ENCODE measurements at regions not wholly inside any gene's neighbourhood (a gene's known extent, or its start where the extent isn't known, plus 50 kb on each side); places are given as distances from the start of the nearest gene placed in this dataset.

DNA sequence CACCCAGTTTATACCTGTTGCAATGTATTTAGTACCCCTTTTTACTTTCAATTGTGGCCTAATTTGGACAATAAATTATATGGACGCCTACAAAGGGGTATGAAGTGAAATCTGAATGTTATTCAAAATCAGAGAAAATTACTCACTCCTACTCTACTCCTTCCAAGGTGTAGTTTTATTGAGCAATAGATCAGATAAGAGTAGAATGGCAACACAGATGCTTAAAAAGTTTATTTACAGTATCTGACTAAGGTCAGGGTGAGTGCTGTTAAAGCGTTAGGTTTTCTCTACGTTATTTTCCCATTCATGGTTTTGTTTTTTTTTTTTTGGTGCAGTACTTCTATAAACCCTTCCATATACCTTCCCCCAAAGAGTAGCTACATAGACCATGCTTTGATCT lies 805.6 kb downstream of the KCNA4 start:
- Histone ChIP-seq H3K9me3 (no peaks in the 10 kb centered on the region), H4K20me1 (no peaks in the 10 kb centered on the region), H3K4me1 (no peaks in the 10 kb centered on the region), H3K4me3 (no peak overlapping the region), H3K4me2 (no peak overlapping the region), H3K36me3 (no peaks in the 10 kb centered on the region), H3K9ac (no peak overlapping the region), H3K27ac (no peak overlapping the region), H3K27me3 (no peaks in the 10 kb centered on the region)
- TF ChIP-seq Cebpa-rat (IDR thresholded peaks at IDR 0.05): no peak

DNA sequence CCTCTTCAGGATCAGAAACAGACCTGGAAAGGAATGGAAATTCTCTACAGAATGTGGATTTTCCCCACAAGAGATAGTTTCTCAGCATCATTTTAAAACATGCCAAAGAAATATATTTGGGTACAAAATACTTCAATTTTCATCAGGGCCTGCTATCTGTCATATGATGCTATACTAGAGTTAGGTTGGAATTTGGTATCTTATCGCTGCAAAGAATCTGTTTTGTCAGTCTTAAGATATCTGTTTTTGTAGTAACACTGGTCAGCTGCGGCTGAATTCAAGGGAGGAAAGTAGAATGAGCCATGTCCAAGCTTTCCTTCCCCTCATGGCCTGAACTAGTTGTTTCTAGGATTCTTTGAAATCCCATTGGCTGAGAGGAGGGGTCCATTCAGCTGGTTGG lies 806.4 kb downstream of the KCNA4 start:
- no peak for TF ChIP-seq Cebpa-rat (IDR thresholded peaks at IDR 0.05)
- Histone ChIP-seq H3K27ac (no peak overlapping the region), H3K27me3 (no peaks in the 10 kb centered on the region), H3K4me1 (no peaks in the 10 kb centered on the region), H3K9me3 (no peaks in the 10 kb centered on the region), H3K4me2 (no peak overlapping the region), H3K9ac (no peak overlapping the region), H3K36me3 (no peaks in the 10 kb centered on the region), H4K20me1 (no peaks in the 10 kb centered on the region), H3K4me3 (no peak overlapping the region)

DNA sequence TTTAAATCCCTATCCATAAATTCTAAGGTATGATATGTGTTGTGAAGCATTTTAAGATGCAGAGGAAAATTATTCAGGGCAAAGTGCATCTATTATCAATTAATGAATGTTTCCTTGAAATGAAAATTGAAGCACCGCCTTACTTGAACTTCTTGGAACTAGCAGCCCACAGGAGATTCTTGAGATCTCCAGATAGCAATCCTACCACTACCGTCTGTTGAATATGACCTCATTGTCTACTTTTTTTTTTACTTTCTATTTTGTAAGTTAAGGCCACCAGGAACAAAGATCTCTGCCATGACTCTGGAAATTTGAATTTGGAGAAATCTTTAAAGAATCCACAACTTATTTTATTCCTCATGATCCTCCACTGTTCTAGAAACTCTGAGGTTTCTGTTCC lies 808.7 kb downstream of the KCNA4 start:
- TF ChIP-seq Cebpa-rat (IDR thresholded peaks at IDR 0.05): no peak
- Histone ChIP-seq H3K9ac (no peak overlapping the region), H3K36me3 (no peaks in the 10 kb centered on the region), H4K20me1 (no peaks in the 10 kb centered on the region), H3K4me3 (no peak overlapping the region), H3K27ac (no peak overlapping the region), H3K4me1 (no peaks in the 10 kb centered on the region), H3K27me3 (no peaks in the 10 kb centered on the region), H3K4me2 (no peak overlapping the region), H3K9me3 (no peaks in the 10 kb centered on the region)

DNA sequence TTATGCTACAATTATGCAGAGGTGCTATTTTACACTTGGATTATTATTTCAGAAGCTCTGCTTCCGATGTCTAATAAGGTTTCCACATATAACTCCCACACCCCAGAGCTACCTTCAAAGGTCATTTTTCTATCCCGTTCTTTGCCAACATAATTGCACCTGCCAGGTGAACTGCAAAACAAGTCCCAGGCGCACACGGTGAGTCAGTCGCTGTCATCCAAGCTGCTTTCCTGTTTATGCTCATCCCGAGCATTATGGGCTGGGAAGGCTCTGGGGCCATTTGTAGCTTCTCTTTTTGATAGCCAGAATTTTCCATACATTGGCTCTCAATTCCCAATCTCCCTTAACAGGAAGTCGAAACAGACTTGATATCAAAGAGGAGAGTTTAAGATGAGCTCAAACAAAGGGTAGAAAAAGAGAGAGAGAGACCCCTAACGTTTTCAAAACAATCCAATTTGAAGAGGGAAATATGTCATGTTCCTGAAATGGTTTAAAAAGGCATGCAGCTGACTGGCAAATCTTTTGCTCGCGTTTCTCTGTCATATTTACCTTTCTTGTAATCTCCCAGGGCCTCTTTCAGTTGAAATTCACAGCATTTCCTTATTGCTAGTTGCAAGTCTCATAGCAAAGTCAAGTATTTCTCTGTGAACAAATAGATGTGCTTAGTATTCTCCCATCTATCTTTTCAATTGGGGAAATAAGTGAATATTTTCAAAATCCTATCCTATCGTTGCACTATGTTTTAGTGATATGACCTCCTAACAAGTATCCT lies 815.9 kb downstream of the KCNA4 start:
- H3K4me3 ChIP-seq: no peak overlapping the region
- TF ChIP-seq Cebpa-rat (IDR thresholded peaks at IDR 0.05): no peak
- no peak overlapping the region for H3K27ac ChIP-seq
- H3K36me3 ChIP-seq: no peaks in the 10 kb centered on the region
- no peaks in the 10 kb centered on the region for H4K20me1 ChIP-seq
- H3K9me3 ChIP-seq: no peaks in the 10 kb centered on the region
- H3K27me3 ChIP-seq: no peaks in the 10 kb centered on the region
- no peaks in the 10 kb centered on the region for H3K4me1 ChIP-seq
- no peak overlapping the region for H3K9ac ChIP-seq
- H3K4me2 ChIP-seq: no peak overlapping the region

DNA sequence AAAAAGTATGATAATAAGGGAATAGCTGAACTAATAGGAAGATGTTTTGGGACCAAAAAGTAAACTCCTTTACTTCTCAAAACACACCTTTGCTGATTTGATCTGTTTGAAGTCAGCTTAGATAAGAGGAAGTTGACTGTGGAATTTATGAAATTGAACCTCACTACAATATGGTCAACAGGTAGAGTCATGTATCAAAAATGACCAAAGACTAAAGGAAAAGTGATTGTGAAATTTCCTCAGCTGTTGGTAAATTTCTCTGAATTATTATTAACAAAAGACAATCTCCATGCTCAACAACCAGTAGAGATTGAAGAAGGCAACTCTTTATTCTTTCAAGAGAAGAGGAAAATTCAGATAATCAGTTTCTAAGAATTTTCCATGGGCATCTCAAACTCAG lies 826.5 kb downstream of the KCNA4 start:
- no peaks in the 10 kb centered on the region for H4K20me1 ChIP-seq
- no peak overlapping the region for H3K9ac ChIP-seq
- TF ChIP-seq Cebpa-rat (IDR thresholded peaks at IDR 0.05): no peak
- no peaks in the 10 kb centered on the region for H3K4me1 ChIP-seq
- no peaks in the 10 kb centered on the region for H3K27me3 ChIP-seq
- H3K4me2 ChIP-seq: no peak overlapping the region
- no peak overlapping the region for H3K4me3 ChIP-seq
- H3K36me3 ChIP-seq: no peaks in the 10 kb centered on the region
- no peaks in the 10 kb centered on the region for H3K9me3 ChIP-seq
- no peak overlapping the region for H3K27ac ChIP-seq

DNA sequence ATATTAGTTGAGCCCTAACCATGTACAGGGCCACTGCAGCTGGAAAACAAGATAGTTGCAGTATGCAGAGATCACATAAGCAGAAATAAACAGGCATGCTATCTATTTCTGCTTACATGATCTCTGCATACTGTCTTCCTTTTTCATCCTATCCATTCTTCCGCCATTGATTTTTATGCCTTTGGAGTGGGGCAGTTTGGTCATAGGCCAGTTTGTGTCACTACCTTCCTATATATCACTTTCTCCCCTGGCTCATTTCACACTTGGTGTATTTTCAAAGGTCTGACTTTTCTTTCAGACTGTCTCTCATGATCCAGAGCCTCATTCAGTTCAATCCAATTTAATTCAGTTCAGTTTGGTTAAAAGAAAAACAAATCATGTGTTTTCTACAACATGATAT lies 829.6 kb downstream of the KCNA4 start:
- Histone ChIP-seq H3K9me3 (no peaks in the 10 kb centered on the region), H4K20me1 (no peaks in the 10 kb centered on the region), H3K9ac (no peak overlapping the region), H3K27me3 (no peaks in the 10 kb centered on the region), H3K4me2 (no peak overlapping the region), H3K27ac (no peak overlapping the region), H3K36me3 (no peaks in the 10 kb centered on the region), H3K4me3 (no peak overlapping the region), H3K4me1 (no peaks in the 10 kb centered on the region)
- TF ChIP-seq Cebpa-rat (IDR thresholded peaks at IDR 0.05): no peak

DNA sequence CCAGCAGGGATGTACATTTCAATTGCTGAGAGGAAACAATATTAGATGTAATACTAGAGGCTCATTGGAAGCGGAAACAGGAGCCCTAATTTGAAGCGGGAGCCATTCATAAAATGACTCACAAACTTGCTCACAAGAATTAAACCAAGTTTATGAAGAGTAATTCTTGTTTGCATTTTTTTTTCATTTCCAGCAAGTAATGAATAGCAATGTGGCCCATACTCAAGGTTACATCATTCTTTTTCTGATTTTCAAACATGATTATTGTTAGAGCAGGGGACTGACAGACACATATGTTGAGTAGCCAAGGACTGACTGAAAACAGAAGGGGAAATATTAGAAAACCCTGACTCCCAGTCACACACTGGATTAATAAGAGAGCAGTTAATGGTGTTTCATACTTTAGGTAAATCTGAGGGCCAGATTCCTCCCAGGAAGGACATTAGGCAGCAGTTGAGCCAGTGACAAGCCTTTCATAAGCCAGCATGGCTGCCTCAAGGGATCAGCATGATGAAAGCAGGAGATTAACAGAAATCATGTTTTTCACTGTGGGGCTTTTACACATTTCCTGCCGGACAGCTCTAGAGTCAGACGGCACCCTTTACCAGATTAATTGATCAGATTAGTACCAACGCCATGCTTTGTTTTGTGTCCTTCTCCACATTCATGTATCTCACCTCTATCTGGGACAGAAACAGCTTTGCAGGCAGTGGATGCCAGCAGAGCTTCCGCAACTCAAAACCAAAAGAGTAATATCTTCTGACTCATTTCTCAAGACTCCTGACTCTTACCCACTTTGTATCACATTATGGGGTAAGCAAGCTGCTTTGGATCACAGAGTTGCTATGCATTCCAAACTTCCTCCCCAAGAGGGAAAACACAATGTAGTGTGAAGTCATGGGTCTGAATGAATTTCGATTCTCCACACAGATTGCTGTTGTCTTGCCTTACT lies 831.6 kb downstream of the KCNA4 start:
- H3K9ac ChIP-seq: no peak overlapping the region

DNA sequence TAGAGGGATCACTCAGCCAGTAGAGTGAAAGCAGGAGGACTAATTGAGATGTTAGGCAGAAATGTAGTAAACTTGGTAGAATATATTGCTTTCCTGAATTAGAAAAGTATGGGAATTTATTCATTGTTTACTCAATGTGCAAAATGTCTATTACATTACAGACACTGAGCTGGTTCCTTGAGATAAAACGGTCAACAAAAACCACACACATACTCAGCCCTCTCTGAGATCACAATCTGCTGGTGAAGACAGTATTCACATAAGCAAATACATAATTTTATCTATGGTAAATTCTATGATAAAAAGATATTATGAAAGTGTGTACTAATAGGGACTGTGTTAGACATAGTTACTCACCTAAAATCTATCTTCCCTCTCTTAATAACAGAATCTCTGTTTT lies 833.5 kb downstream of the KCNA4 start:
- Histone ChIP-seq H3K4me1 (no peaks in the 10 kb centered on the region), H3K36me3 (no peaks in the 10 kb centered on the region), H3K9ac (no peak overlapping the region), H4K20me1 (no peaks in the 10 kb centered on the region), H3K9me3 (no peaks in the 10 kb centered on the region), H3K4me3 (no peak overlapping the region), H3K27ac (no peak overlapping the region), H3K27me3 (no peaks in the 10 kb centered on the region), H3K4me2 (no peak overlapping the region)
- no peak for TF ChIP-seq Cebpa-rat (IDR thresholded peaks at IDR 0.05)

More for the DNA sequence above, 831.6 kb downstream of the KCNA4 start:
- Histone ChIP-seq H3K4me1 (no peaks in the 10 kb centered on the region), H3K4me3 (no peak overlapping the region), H3K27ac (no peak overlapping the region), H4K20me1 (no peaks in the 10 kb centered on the region), H3K27me3 (no peaks in the 10 kb centered on the region), H3K4me2 (no peak overlapping the region), H3K36me3 (no peaks in the 10 kb centered on the region), H3K9me3 (no peaks in the 10 kb centered on the region)
- TF ChIP-seq Cebpa-rat (IDR thresholded peaks at IDR 0.05): no peak

DNA sequence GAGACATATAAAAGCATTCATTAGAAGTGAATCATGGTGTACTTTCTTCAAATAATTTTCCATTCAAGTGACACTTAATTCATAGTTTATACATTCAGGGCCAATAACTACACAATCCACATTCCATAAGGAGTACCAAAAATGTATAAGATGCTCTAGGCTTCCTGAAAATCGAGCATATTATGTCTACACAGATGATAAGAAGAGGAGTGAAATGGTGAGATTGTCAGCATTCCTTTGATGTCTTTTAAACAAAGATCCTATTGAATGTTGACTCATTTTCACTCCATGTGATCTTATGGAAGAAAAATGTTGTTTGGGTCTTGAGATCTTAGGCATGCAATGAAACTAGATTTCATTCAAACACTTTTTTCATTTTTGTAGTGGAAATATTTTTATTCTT lies 843.2 kb downstream of the KCNA4 start:
- H3K9ac ChIP-seq: no peak overlapping the region
- no peak for TF ChIP-seq Cebpa-rat (IDR thresholded peaks at IDR 0.05)
- no peaks in the 10 kb centered on the region for H3K4me1 ChIP-seq
- no peak overlapping the region for H3K27ac ChIP-seq
- no peaks in the 10 kb centered on the region for H3K9me3 ChIP-seq
- H3K4me3 ChIP-seq: no peak overlapping the region
- no peaks in the 10 kb centered on the region for H4K20me1 ChIP-seq
- no peaks in the 10 kb centered on the region for H3K36me3 ChIP-seq
- H3K27me3 ChIP-seq: no peaks in the 10 kb centered on the region
- no peak overlapping the region for H3K4me2 ChIP-seq

DNA sequence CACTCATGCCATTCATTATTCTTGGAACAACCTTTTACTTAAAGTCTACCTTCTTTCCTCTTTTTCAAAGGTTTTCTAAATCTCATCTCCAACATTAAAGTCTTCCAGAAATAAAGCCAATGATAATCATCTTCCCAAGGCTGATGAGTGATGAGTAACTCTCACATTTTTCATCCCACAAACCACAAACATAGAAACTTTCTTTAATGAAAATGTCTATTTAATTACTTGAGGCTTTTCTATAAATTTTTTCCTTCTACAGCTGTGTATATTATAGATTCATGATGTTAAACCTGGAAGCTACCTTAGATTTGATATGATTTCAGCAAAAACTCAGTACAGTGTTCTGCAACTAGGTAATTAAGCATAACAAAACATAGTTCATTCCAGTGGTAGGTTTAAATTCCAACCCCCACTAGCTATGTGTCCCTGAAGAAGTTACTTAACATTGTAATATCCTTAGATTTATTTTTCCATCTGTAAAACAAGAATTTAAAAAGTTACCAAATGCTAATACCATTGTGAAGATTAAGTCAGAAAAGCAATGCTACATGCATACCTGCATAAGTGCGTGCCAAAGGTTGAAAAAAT lies 845.4 kb downstream of the KCNA4 start:
- no peaks in the 10 kb centered on the region for H3K36me3 ChIP-seq

More for the DNA sequence above, 845.4 kb downstream of the KCNA4 start:
- H3K27ac ChIP-seq: no peak overlapping the region
- H3K9me3 ChIP-seq: no peaks in the 10 kb centered on the region
- no peaks in the 10 kb centered on the region for H3K27me3 ChIP-seq
- H3K4me1 ChIP-seq: no peaks in the 10 kb centered on the region
- TF ChIP-seq Cebpa-rat (IDR thresholded peaks at IDR 0.05): no peak
- H3K4me2 ChIP-seq: no peak overlapping the region
- no peaks in the 10 kb centered on the region for H4K20me1 ChIP-seq
- no peak overlapping the region for H3K9ac ChIP-seq
- H3K4me3 ChIP-seq: no peak overlapping the region
